ENCODE measurements at regions not wholly inside any gene's neighbourhood (a gene's known extent, or its start where the extent isn't known, plus 50 kb on each side); places are given as distances from the start of the nearest gene placed in this dataset.

DNA sequence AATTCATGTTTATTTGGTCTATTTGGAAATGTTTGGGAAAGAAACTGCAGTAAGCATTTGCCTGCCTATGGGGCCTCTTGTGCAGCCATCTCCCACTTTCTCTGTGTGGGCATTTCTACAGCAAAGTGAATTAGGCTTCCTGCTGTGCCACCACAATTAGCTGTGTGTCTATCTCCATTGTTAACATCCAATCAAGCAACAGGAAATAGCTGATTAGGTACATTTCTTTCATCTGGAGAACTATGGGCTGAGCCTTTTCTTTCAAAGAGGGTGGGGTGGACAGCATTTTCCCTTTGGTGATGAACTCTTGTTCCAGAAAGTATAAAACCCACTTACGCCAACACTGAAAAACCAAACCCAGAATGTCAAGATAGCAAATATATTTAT, 640.0 kb downstream of the ACTR3B start:
- TF ChIP-seq POLR2A (IDR thresholded peaks at IDR 0.05) = no peak
- TF ChIP-seq, protein P1, sequence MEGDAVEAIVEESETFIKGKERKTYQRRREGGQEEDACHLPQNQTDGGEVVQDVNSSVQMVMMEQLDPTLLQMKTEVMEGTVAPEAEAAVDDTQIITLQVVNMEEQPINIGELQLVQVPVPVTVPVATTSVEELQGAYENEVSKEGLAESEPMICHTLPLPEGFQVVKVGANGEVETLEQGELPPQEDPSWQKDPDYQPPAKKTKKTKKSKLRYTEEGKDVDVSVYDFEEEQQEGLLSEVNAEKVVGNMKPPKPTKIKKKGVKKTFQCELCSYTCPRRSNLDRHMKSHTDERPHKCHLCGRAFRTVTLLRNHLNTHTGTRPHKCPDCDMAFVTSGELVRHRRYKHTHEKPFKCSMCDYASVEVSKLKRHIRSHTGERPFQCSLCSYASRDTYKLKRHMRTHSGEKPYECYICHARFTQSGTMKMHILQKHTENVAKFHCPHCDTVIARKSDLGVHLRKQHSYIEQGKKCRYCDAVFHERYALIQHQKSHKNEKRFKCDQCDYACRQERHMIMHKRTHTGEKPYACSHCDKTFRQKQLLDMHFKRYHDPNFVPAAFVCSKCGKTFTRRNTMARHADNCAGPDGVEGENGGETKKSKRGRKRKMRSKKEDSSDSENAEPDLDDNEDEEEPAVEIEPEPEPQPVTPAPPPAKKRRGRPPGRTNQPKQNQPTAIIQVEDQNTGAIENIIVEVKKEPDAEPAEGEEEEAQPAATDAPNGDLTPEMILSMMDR (IDR thresholded peaks at IDR 0.05) = no peak
